Epidermal melanocyte (primary cell): ENCODE measurements at regions not wholly inside any gene's neighbourhood (a gene's known extent, or its start where the extent isn't known, plus 50 kb on each side); places are given as distances from the start of the nearest gene placed in this dataset.

Source experiments
- DNase-seq: peaks from one replicate; pipeline ENCODE4 v3.0.0; 2011; ENCODE audit warnings: low spot score; ENCODE audit not compliant: insufficient read length

DNA sequence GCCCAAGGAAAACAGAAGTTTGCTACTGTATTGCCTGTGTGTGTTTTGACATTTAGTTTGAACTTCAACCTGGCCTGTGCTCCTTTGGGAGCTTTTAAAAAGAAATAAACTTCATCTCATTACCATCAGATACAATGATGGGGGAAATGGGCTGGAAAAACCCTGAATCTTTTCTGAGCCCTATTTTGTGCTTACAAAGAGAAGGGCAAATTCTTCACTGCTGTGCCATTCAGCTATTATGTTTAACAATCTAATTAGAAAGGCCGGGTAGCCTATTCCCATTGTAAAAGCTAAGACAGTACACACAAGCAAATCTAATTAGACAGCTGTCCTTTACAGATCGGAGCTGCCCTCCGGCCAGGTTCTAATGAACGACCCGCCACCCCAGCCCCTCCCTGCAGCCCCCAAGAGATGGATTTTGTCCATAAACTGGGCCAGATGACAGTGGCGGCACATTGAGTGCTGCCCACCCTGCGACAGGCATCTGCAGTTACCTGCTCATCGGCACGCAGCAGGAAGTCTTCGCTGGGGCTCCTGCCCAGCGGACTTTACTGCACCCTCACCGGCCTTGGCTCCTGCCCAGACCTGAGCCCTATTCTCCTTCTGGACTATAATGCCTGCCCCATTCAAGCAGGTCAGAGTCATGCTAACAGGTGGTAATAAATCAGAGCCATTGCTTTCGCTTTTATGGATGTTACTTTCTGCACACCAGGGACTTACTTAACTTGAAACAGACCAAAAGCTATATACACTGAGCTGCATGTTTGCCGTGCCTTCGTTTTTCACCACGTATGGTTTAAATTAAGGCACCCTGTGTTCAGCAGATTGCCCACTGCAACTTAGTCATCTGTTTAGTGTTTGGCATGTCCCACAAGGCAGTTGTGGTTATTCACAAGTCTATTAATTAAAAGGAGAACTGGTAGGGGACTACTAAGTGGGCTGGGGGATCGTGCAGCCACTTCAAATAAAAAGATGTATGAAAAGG lies 549.6 kb downstream of the FGF9 start:
- no peak for DNase-seq

DNA sequence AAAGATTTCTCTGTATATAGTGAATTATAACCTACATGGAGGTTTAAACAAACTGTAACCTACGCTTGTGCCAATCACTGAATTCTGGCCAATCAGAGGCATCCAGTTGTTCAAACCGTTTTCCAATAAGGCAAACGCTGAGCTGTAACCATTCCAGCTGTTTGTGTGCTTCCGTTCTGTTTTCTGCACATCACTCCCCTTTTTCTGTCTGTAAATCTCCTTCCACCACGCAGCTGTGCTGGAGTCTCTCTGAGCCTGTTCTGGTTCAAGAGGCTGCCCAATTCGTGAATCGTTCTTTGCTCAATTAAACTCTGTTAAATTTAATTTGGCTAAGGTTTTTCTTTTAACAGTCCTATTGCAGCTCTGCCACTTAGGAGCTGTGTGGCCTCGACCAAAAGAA lies 552.5 kb downstream of the FGF9 start:
- no peak for DNase-seq

DNA sequence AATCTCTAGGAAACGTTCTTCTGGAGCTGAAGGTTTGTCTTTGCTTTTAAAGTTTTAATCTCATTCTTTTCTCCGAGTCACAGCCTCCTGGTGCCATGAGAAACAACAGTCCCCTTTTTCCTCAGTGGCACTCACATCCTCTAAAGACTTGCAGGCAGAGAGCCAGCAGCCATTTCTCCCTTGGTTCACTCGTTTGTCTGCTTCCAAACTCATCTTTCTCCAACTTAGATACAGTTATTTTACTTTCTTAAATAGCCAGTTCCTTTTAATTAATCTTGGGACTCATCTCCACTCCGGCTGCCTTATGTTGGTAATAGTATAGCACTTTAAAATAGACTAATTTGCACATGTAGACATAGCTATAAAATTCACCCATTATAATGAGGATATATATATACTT lies 555.2 kb downstream of the FGF9 start:
- DNase-seq: no peak

GRCh38 chr13:22227895-22228294 lies 557.0 kb downstream of the FGF9 start:
- DNase-seq: no peak

- no peak for DNase-seq
Observed at GRCh38 chr13:22229916-22230315, 559.0 kb downstream of the FGF9 start.

- DNase-seq: no peak
Observed at GRCh38 chr13:22232186-22232585, 561.3 kb downstream of the FGF9 start.

DNA sequence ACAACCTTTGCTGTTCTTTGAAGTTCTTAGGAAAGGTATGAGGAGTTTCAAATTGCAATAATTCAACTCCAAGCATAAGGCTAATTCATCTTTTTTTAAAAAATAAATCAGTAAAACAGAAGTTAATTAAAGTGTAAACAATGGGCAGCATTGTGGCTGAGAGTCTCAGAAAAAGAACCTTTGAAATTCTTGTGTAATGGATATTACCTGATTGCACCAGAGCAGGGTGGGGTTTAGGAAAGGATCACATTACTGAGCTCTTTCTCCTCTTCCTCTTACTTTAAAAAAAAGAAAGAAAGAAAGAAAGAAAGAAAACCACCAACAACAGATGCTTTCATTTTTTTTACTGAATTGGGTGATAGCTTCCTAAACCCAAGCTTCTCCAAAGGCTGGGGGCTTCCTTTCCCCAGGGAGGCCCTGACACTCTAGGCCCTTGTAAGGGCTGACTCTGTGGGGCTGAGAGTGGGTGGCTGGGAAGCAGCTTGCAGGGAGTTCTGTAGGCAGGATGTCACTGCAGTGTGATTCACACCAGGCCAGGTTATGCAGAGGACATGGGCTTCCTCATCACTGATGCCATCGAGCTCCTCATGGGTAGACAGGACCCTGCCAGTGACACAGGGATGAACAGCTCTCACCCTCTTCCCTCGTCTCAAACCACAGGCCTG lies 564.5 kb downstream of the FGF9 start:
- no peak for DNase-seq

GRCh38 chr13:22235950-22236290 lies 565.0 kb downstream of the FGF9 start:
- no peak for DNase-seq

- no peak for DNase-seq
Observed at GRCh38 chr13:22238269-22238668, 567.4 kb downstream of the FGF9 start.

DNA sequence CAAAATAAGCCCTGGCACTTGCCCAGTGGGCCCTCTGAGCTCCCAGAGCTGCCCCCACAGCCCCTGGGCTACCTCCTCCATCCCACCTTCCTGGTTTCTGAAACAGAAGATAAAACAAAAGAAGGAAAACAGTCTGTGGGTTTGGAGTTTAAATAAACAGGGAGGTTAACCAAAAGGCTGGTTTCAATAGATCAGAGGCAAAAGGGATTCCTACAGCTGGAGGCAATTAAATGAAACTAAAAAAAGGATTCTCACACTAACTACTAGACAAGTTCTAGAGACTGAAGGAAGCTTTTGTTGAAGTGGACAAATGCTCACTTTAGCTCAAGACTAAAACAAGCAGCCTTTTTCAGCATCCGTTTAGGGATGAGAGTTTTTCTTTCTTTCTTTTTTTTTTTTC lies 569.8 kb downstream of the FGF9 start:
- no peak for DNase-seq

DNA sequence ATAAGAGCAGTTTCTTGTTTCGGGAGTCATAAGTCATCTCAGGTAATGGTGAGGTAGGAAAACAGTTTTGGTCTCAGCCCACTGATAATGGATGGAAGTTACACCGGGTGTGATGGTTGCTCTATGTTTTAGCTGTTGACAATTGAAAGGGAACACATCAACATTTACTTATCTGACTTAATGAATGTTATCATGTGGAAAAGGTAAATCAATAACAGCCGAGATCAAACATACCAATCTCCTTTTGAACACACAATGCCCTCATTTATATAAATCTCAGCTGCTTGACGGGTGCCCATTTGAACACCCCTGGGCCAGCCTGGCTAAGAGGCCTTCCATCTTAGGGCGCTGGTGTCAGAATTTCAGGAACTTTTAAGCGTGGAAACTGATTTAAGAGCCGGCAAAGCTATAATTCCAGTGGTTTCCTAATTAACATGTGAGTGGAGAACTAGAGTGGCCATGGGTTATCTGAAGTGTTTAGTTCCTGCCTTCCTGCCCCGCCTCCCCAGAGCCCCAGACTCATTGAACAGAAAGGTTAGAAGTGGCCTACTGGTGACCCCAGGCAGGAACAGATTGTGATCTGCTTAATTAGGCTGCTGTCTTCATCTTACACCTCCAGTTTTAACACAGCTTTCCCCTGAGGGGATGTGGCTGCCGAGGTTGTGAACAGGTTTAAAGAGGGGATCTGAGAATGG lies 572.7 kb downstream of the FGF9 start:
- no peak for DNase-seq

DNA sequence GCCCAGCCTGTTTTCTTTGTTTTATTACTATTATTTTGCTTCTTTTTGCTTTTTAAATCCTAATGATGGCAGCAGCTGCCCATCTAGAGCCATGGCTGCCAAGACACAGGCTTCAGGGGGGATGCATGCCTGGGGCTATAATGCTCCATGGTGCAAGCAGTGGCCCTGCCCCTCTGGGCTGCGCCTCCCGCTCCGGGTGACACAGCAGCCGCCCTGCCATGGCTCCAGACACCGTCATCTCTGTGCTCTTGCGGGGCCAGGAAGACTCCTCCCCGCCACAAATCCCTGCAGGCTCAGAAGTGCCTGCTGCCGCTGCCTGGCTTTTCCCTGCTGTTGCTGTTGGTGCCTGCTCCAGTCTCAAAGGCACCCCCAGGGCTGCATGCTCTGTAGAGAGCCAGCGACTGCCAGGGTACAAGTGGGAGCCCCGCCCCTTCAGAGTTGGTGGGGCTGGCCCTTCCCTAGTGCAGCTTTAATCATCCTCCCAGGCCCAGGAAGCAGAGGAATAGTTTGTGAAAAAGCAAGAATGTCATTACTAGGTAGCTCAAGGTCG lies 581.5 kb downstream of the FGF9 start:
- no peak for DNase-seq

GRCh38 chr13:22253107-22253506 lies 582.2 kb downstream of the FGF9 start:
- DNase-seq: no peak

DNA sequence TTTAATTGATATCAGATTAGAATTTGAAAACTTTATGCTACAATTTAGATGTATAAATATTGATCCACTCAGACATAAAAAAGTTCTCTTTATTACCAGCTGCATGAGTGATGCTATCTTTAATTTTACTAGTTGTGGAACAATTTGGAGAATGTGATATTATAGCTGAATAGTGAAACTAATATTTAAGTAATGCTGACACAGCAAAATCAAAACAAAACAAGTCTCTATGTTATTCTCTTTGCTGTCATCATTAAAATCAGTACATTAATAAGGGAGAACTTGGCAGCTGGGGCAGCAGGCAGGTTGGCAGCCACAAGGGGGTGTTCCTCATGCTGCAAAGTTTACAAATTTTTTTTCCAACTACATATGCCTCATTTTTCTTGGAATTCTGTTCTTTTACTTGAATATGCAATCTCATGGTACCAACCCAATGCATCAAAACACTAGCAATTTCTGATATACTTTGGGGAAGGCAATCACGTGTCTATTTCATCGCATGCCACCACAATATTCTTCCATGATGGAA lies 585.3 kb downstream of the FGF9 start:
- no peak for DNase-seq

GRCh38 chr13:22262001-22262885 lies 591.4 kb downstream of the FGF9 start:
- DNase-seq: no peak

DNA sequence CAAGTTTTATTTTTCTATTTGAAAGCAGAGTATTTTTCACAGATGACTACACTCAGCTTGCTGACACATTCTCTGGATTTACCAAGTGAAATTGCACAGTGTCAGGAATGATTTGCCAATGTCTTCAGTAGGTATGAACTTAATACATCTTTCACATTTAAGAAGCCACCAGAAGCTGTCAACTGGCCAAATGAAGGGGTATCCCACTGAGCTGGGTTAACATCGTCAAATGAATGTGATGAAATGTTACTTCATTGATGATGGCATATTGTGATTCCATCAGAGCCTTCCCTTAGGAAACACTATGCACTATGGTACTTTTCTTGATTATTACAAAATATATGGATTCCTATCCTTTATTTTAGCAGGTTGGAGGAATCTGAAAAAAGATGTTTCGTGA lies 592.3 kb downstream of the FGF9 start:
- no peak for DNase-seq

DNA sequence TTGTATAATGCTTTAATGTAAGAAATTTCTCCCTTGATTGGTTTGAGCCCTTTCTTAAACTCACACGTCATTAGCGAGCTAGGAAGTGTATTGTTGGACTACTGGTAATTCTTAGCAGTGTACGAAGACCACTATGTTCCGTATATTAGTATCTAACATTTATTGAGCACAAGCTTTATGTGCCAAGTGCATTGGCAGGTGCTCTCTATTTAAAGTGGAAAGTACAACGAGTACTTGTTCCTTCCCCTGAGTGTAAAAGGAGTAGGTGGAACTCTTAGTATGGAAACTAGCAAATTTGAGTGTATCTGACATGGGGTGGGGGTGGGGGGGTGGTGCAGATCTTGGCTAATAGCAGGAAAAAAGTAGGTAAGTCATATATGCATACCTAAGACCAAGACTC lies 594.7 kb downstream of the FGF9 start:
- no peak for DNase-seq

GRCh38 chr13:22270881-22271280 lies 600.0 kb downstream of the FGF9 start:
- DNase-seq: no peak

GRCh38 chr13:22271903-22272302 lies 601.0 kb downstream of the FGF9 start:
- no peak for DNase-seq

- DNase-seq: no peak
Observed at GRCh38 chr13:22275393-22275792, 604.5 kb downstream of the FGF9 start.

DNA sequence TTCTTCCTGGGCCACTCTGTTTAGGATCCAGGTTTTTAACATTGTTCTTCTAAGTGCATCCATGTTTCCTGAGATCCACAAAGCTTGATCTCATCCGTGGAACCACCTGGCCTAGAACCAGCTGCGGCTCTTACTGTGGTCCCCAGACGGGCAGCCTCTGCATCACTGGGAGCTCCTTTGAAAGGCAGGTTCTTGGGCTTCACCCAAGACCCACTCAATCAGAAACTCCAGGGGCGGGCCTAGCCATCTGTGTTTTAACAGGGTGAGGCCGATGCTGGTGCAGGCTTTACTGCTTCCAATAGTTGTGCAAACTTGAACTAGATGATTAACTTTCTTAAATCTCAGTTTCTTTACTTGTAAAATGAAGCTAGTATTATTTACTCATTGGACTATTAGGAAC lies 605.7 kb downstream of the FGF9 start:
- no peak for DNase-seq
